Endothelial cell of umbilical vein (primary cell): ENCODE measurements at regions not wholly inside any gene's neighbourhood (a gene's known extent, or its start where the extent isn't known, plus 50 kb on each side); places are given as distances from the start of the nearest gene placed in this dataset.

ENCODE experiments used
- BruUV-seq: library from RNA; stranded (reverse); fragments of 400-500 nt; replicated peaks from 2 replicates; lab custom pipeline; 2021; lab: Mats Ljungman, UMichigan
- CTCF ChIA-PET: fragments of 300-600, 350-600 bp; sonication (Branson Sonifier 250); formaldehyde crosslinking; loops from one replicate; lab custom pipeline; 2021; ENCODE audit warnings: antibody characterized with exemption, inconsistent platforms; lab: Charles Lee
- POLR2A ChIA-PET: fragments of 300-600, 350-600 bp; sonication (Branson Sonifier 250); formaldehyde crosslinking; loops from one replicate; lab custom pipeline; 2021; ENCODE audit warnings: antibody characterized with exemption, inconsistent platforms; lab: Charles Lee
- DNase-seq: peaks from one replicate; pipeline ENCODE4 v3.0.0-alpha.2; 2011; ENCODE audit warnings: low read depth, low spot score
- FAIRE-seq: peaks from 2 replicates; lab custom pipeline; 2011; peaks lifted over from hg19 to GRCh38; lab: Jason Lieb, UNC
- H2AFZ ChIP-seq: 2 replicates; pipeline ENCODE4 v1.6.0; 2012; ENCODE audit warnings: low read depth, low read length, control low read depth, inconsistent platforms
- H3K27ac ChIP-seq: 2 replicates; pipeline ENCODE4 v1.5.1; 2011; ENCODE audit warnings: low read depth, mild to moderate bottlenecking, control low read depth, low read length, moderate library complexity; ENCODE audit not compliant: insufficient read depth
- H3K27me3 ChIP-seq, 2 experiments: 2 replicates each; pipeline versions ENCODE4 v1.6.0 to v1.6.1; 2011; ENCODE audit warnings: low read length in 2 of 2, mixed read lengths in 1 of 2; ENCODE audit not compliant: control insufficient read depth in 2 of 2, insufficient read depth in 2 of 2
- H3K36me3 ChIP-seq, 2 experiments: 2 replicates in 1 of 2; 3 replicates in 1 of 2; pipeline ENCODE4 v1.5.1; 2011; ENCODE audit warnings: low read length in 2 of 2, mild to moderate bottlenecking in 1 of 2, moderate library complexity in 1 of 2; ENCODE audit not compliant: control insufficient read depth in 2 of 2, insufficient read depth in 2 of 2; ENCODE audit errors: extremely low read depth in 1 of 2
- H3K4me1 ChIP-seq: 3 replicates; pipeline ENCODE4 v1.5.1; 2011; ENCODE audit warnings: mild to moderate bottlenecking, low read length; ENCODE audit not compliant: control insufficient read depth, insufficient read depth; ENCODE audit errors: extremely low read depth
- H3K4me2 ChIP-seq: 2 replicates; pipeline ENCODE4 v1.6.1; 2011; ENCODE audit warnings: low read length, control low read depth, mixed read lengths; ENCODE audit not compliant: insufficient read depth
- H3K4me3 ChIP-seq, 3 experiments: fragments of 200-600 bp in 1 of 3; sonication (generic), shearing (Covaris generic) in 1 of 3; replicated peaks in 1 of 3; 2 replicates each; pipeline ENCODE4 v1.5.1; 2011 to 2016; ENCODE audit warnings: control low read depth in 3 of 3, low read length in 3 of 3, mild to moderate bottlenecking in 2 of 3, inconsistent platforms in 1 of 3, low read depth in 1 of 3, moderate library complexity in 1 of 3; ENCODE audit not compliant: insufficient read depth in 1 of 3
- H3K79me2 ChIP-seq: 2 replicates; pipeline ENCODE4 v1.6.0; 2012; ENCODE audit warnings: low read length, inconsistent platforms; ENCODE audit not compliant: control insufficient read depth, insufficient read depth
- H3K9ac ChIP-seq: replicated peaks from 2 replicates; pipeline ENCODE3; 2011; ENCODE audit warnings: low read length, control low read depth; ENCODE audit not compliant: insufficient read depth; ENCODE audit errors: extremely low read depth
- H3K9me1 ChIP-seq: replicated peaks from 3 replicates; pipeline ENCODE4 v1.6.0; 2011; ENCODE audit warnings: mild to moderate bottlenecking, low read length; ENCODE audit not compliant: control insufficient read depth, insufficient read depth; ENCODE audit errors: extremely low read depth
- H3K9me3 ChIP-seq: replicated peaks from 2 replicates; pipeline ENCODE4 v1.5.1; 2012; ENCODE audit warnings: low read length, inconsistent platforms; ENCODE audit not compliant: control insufficient read depth, insufficient read depth
- H4K20me1 ChIP-seq: replicated peaks from 2 replicates; pipeline ENCODE3; 2011; ENCODE audit warnings: mild to moderate bottlenecking, low read length; ENCODE audit not compliant: control insufficient read depth, insufficient read depth; ENCODE audit errors: extremely low read depth
- CTCF ChIP-seq, 2 donors: IDR thresholded peaks; 1 replicate in 1 of 2; 2 replicates in 1 of 2; pipeline ENCODE4 v1.5.1; 2011; ENCODE audit warnings: low read length in 2 of 2, mild to moderate bottlenecking in 2 of 2, moderate library complexity in 2 of 2, control low read depth in 1 of 2, inconsistent platforms in 1 of 2, low read depth in 1 of 2; ENCODE audit not compliant: insufficient read depth in 1 of 2; ENCODE audit errors: extremely low read depth in 1 of 2
- EZH2 ChIP-seq: IDR thresholded peaks from 2 replicates; pipeline ENCODE4 v1.6.1; 2012; ENCODE audit warnings: borderline replicate concordance, low read depth, mild to moderate bottlenecking, moderate library complexity, low read length, inconsistent platforms; ENCODE audit not compliant: severe bottlenecking
- FOS ChIP-seq: IDR thresholded peaks from 2 replicates; pipeline ENCODE4 v1.6.1; 2011; ENCODE audit warnings: mild to moderate bottlenecking, low read length, moderate library complexity, borderline replicate concordance; ENCODE audit not compliant: insufficient read depth
- GATA2 ChIP-seq: IDR thresholded peaks from 2 replicates; pipeline ENCODE4 v1.7.0; 2011; ENCODE audit warnings: low read depth, mild to moderate bottlenecking, moderate library complexity, mixed read lengths, low read length; ENCODE audit not compliant: insufficient read length, insufficient read depth
- JUN ChIP-seq: IDR thresholded peaks from 2 replicates; pipeline ENCODE4 v1.6.1; 2011; ENCODE audit warnings: borderline replicate concordance, low read depth; ENCODE audit not compliant: insufficient read length, insufficient read depth
- MYC ChIP-seq: IDR thresholded peaks from one replicate; pipeline ENCODE4 v1.6.1; 2011; ENCODE audit warnings: mild to moderate bottlenecking, low read depth, low read length
- POLR2A ChIP-seq: IDR thresholded peaks from 2 replicates; pipeline ENCODE4 v1.6.1; 2012; ENCODE audit warnings: low read depth, mild to moderate bottlenecking, control low read depth, low read length
- POLR2AphosphoS5 ChIP-seq: IDR thresholded peaks from 2 replicates; pipeline ENCODE4 v1.6.1; 2012; ENCODE audit warnings: low read depth, mild to moderate bottlenecking, control low read depth, low read length, moderate library complexity; ENCODE audit not compliant: insufficient read depth
- dilution Hi-C: fragments of 300-500 bp; cut with MboI; formaldehyde crosslinking; loops from one replicate; pipeline ENCODE4 v1.15.0; 2019; ENCODE audit warnings: low sequenced_read_pairs; ENCODE audit not compliant: extremely low pct_ligation_motif_present
- intact Hi-C: fragments of 100-400 bp; cut with micrococcal nuclease; formaldehyde crosslinking; loops from one replicate; pipeline ENCODE4 v1.10.0; 2022

DNA sequence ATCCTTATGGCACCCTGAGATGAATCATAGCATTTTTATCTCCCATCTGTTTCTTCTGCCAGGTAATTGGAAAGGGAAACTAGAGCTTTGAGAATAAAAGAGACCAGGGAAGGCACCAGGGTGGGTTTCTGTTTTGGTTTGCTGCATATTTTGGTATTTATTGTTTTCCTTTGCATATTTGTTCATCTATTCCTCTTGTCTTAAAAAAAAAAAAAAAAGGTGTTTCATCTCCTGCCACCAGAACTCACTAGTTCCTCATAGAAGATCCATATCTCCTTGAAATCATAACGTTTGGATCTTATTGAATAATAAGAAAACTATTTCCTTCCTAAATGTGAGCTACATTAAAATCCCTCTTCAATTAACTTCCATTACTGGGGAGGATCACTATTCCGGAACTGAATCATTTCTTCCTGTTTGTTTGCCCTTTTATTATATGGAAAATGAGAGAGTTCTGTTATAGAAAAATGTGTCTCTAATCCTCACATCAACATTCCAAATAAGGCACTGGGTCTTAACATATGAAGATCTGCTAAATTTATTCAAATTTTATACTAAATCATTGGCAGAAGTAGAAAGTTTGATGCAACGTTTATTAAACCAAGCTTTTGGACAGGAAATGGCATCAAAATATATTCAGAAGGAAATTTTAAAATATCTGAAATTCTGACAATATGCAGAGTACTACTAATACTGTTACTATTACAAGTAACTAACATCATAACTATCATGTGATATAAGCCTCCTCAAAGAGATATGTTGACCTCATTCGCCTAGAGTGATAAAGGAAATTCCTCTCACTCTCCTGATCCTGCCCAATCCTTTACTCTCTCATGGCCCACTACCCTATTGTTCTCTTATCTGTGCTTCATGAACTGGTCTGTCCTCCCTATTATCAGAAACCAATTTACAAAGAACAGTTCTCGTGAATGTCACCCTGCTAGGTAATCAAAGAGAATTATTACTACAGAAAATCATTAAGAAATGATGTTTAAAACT lies 229.4 kb upstream of the RSPO3 start:
- Histone ChIP-seq H3K4me2 (peak overlapping the region; percentile 58), H3K4me3 (no peak overlapping the region), H2AFZ (peak overlapping the region; percentile 10), H3K9me3 (no peaks in the 10 kb centered on the region), H3K4me1 (peaks cover 37% of the 10 kb centered on the region), H3K9ac (peak overlapping the region; percentile 28), H3K27me3 (no peaks in the 10 kb centered on the region), H3K27ac (peak overlapping the region; percentile 76), H3K79me2 (no peaks in the 10 kb centered on the region), H4K20me1 (no peaks in the 10 kb centered on the region), H3K9me1 (no peaks in the 10 kb centered on the region), H3K36me3 (no peaks in the 10 kb centered on the region)
- FAIRE-seq, result peak; percentile 76
- peak; percentile 81 for DNase-seq
- intact Hi-C loops, result loop anchor here (1.0 to 2.0 kb wide), 6 partner anchors 16 to 164 kb away; no protein-coding TSS in a partner anchor
- BruUV-seq, result TSS peak; percentile 70
- TF ChIP-seq POLR2A (no peak), GATA2 (peak; percentile 97), JUN (peak; percentile 74), FOS (peak; percentile 88)
- POLR2A ChIA-PET, result interaction anchor here (0.7 to 1.1 kb wide), 2 partner anchors 31 to 850 kb away, joined by 4 to 7 read pairs; no protein-coding TSS in a partner anchor
- CTCF ChIA-PET, result interaction anchor here (0.7 to 2.7 kb wide), 10 partner anchors 14 to 299 kb away, joined by 3 to 13 read pairs (median 4); no protein-coding TSS in a partner anchor
- dilution Hi-C loops, result no loop called here

DNA sequence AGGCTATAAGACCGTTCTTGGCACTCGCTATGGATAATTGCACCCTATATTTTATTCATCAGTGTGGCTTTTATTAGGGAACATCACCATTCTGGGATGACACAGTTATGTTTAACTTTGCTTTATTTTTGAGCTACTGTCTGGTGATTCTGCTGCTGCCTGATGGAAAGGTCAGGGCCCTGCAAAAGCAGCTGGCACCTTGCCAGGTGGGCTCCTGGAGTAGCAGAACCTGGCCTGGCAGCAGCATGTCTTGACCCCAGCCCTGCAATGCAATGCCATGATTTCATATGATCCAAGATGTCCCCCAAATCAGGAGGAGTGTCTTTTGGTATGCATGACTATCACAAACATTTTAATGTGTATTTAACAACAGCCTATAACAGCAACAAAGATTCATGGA lies 228.4 kb upstream of the RSPO3 start:
- Histone ChIP-seq H3K4me2 (peak overlapping the region; percentile 15), H3K4me1 (peaks cover 37% of the 10 kb centered on the region), H4K20me1 (no peaks in the 10 kb centered on the region), H3K9ac (peak overlapping the region; percentile 12), H3K27me3 (no peaks in the 10 kb centered on the region), H3K27ac (peak overlapping the region; percentile 76), H3K36me3 (no peaks in the 10 kb centered on the region), H3K9me1 (no peaks in the 10 kb centered on the region), H3K9me3 (no peaks in the 10 kb centered on the region), H3K79me2 (no peaks in the 10 kb centered on the region), H2AFZ (peak overlapping the region; percentile 21), H3K4me3 (no peak overlapping the region)
- peak; percentile 14 for DNase-seq
- no TSS peak for BruUV-seq
- intact Hi-C loops, result no loop called here
- dilution Hi-C loops, result no loop called here
- no peak for TF ChIP-seq POLR2AphosphoS5
- TF ChIP-seq MYC, result no peak
- TF ChIP-seq POLR2A, result no peak
- no peak for TF ChIP-seq CTCF (IDR thresholded peaks at IDR 0.05; ENCODE audit: extremely low read depth in 1 of 2, insufficient read depth in 1 of 2, low read depth in 1 of 2, low read length in 2 of 2)
- TF ChIP-seq EZH2, result no peak
- POLR2A ChIA-PET, result interaction anchor here (1.1 kb wide), 1 partner anchor 30 kb away, joined by 4 read pairs; no protein-coding TSS in a partner anchor
- FAIRE-seq, result no peak
- CTCF ChIA-PET, result interaction anchor here (0.6 to 2.7 kb wide), 6 partner anchors 14 to 648 kb away, joined by 3 to 13 read pairs (median 4); no protein-coding TSS in a partner anchor
